Neural cell (in vitro differentiated cells): ENCODE measurements at regions not wholly inside any gene's neighbourhood (a gene's known extent, or its start where the extent isn't known, plus 50 kb on each side); places are given as distances from the start of the nearest gene placed in this dataset.

Experiments used
- H2AFZ ChIP-seq: fragments of 200-600, 300-800 bp; sonication (generic), shearing (Covaris generic); 2 replicates; pipeline ENCODE4 v1.6.0; 2014; ENCODE audit warnings: low read depth, mild to moderate bottlenecking, antibody characterized with exemption, low read length, moderate library complexity
- H3F3A ChIP-seq: fragments of 200-600 bp; shearing (Covaris generic); 2 replicates; pipeline ENCODE4 v1.6.1; 2016; ENCODE audit warnings: mild to moderate bottlenecking, moderate library complexity, mixed read lengths, antibody characterized with exemption, low read length; ENCODE audit not compliant: insufficient read depth, poor library complexity, severe bottlenecking
- H3K27ac ChIP-seq: fragments of 200-600, 300-800 bp; sonication (generic), shearing (Covaris generic); 2 replicates; pipeline ENCODE4 v1.5.1; 2014; ENCODE audit warnings: mild to moderate bottlenecking, low read length, moderate library complexity
- H3K27me3 ChIP-seq: fragments of 300-800, 200-600 bp; sonication (generic), shearing (Covaris generic); 2 replicates; pipeline ENCODE4 v1.6.0; 2014; ENCODE audit warnings: mild to moderate bottlenecking, low read depth, low read length, moderate library complexity; ENCODE audit not compliant: insufficient read depth
- H3K36me3 ChIP-seq: fragments of 300-800, 200-600 bp; sonication (generic), shearing (Covaris generic); 2 replicates; pipeline ENCODE4 v1.5.1; 2014; ENCODE audit warnings: mild to moderate bottlenecking, antibody characterized with exemption, low read length, moderate library complexity; ENCODE audit not compliant: insufficient read depth
- H3K4me2 ChIP-seq: fragments of 300-800, 200-600 bp; sonication (generic), shearing (Covaris generic); 2 replicates; pipeline ENCODE4 v1.6.0; 2014; ENCODE audit warnings: mild to moderate bottlenecking, low read length
- H3K4me3 ChIP-seq: fragments of 300-800, 200-600 bp; sonication (generic), shearing (Covaris generic); 2 replicates; pipeline ENCODE4 v1.5.1; 2014; ENCODE audit warnings: mild to moderate bottlenecking, low read length, moderate library complexity
- H3K79me2 ChIP-seq: fragments of 200-600 bp; shearing (Covaris generic); replicated peaks from 2 replicates; pipeline ENCODE4 v1.6.0; 2014; ENCODE audit warnings: mild to moderate bottlenecking, low read length, moderate library complexity; ENCODE audit not compliant: insufficient read depth
- H3K9ac ChIP-seq: fragments of 300-800, 200-600 bp; sonication (generic), shearing (Covaris generic); 2 replicates; pipeline ENCODE4 v1.6.1; 2016; ENCODE audit warnings: mild to moderate bottlenecking, low read length, mixed read lengths
- H3K9me2 ChIP-seq: fragments of 200-600 bp; shearing (Covaris generic); 2 replicates; pipeline ENCODE4 v1.6.1; 2016; ENCODE audit warnings: mild to moderate bottlenecking, low read length, mixed read lengths; ENCODE audit not compliant: insufficient read depth
- H3K9me3 ChIP-seq: fragments of 200-600, 300-800 bp; sonication (generic), shearing (Covaris generic); 2 replicates; pipeline ENCODE4 v1.6.1; 2016; ENCODE audit warnings: mild to moderate bottlenecking, mixed run types, low read length, moderate library complexity, mixed read lengths
- H4K20me1 ChIP-seq: fragments of 200-600 bp; shearing (Covaris generic); 2 replicates; pipeline ENCODE4 v1.6.1; 2016; ENCODE audit warnings: mild to moderate bottlenecking, mixed run types; ENCODE audit not compliant: insufficient read depth
- EP300 ChIP-seq: fragments of 450-650 bp; conservative IDR thresholded peaks from 2 replicates; pipeline ENCODE4 v1.6.1; 2014; ENCODE audit warnings: antibody characterized with exemption, mild to moderate bottlenecking, moderate library complexity; ENCODE audit not compliant: poor library complexity, severe bottlenecking
- EZH2 ChIP-seq: fragments of 200-600, 300-800 bp; shearing (Covaris generic), sonication (generic); IDR thresholded peaks from 2 replicates; pipeline ENCODE4 v1.6.1; 2014; ENCODE audit warnings: antibody characterized with exemption, low read length, borderline replicate concordance, mild to moderate bottlenecking; ENCODE audit not compliant: insufficient read depth, poor library complexity, severe bottlenecking
- MXI1 ChIP-seq: fragments of 450-650 bp; conservative IDR thresholded peaks from 2 replicates; pipeline ENCODE4 v1.6.1; 2014; ENCODE audit warnings: antibody characterized with exemption, mild to moderate bottlenecking; ENCODE audit not compliant: poor library complexity, severe bottlenecking
- POLR2AphosphoS5 ChIP-seq: IDR thresholded peaks from 2 replicates; pipeline ENCODE4 v1.6.1; 2012
- RAD21 ChIP-seq: fragments of 450-650 bp; conservative IDR thresholded peaks from 2 replicates; pipeline ENCODE4 v1.6.1; 2014; ENCODE audit warnings: antibody characterized with exemption, mild to moderate bottlenecking, moderate library complexity
- REST ChIP-seq: IDR thresholded peaks from 2 replicates; pipeline ENCODE4 v1.6.1; 2012; ENCODE audit warnings: borderline replicate concordance
- SMC3 ChIP-seq: fragments of 450-650 bp; conservative IDR thresholded peaks from 2 replicates; pipeline ENCODE4 v1.6.1; 2014; ENCODE audit warnings: antibody characterized with exemption, mild to moderate bottlenecking, moderate library complexity; ENCODE audit not compliant: poor library complexity
- TAF1 ChIP-seq: IDR thresholded peaks from 2 replicates; pipeline ENCODE4 v1.6.1; 2012; ENCODE audit warnings: low read depth
- TF ChIP-seq, protein P1 (sequence below): fragments of 450-650 bp; IDR thresholded peaks from 2 replicates; pipeline ENCODE4 v1.5.1; 2014; ENCODE audit warnings: antibody characterized with exemption, mild to moderate bottlenecking, moderate library complexity; ENCODE audit not compliant: poor library complexity, severe bottlenecking

GRCh38 chr22:48418831-48419230 is 1408.8 kb downstream of the BRD1 start:
- H4K20me1 ChIP-seq: no peaks in the 10 kb centered on the region

DNA sequence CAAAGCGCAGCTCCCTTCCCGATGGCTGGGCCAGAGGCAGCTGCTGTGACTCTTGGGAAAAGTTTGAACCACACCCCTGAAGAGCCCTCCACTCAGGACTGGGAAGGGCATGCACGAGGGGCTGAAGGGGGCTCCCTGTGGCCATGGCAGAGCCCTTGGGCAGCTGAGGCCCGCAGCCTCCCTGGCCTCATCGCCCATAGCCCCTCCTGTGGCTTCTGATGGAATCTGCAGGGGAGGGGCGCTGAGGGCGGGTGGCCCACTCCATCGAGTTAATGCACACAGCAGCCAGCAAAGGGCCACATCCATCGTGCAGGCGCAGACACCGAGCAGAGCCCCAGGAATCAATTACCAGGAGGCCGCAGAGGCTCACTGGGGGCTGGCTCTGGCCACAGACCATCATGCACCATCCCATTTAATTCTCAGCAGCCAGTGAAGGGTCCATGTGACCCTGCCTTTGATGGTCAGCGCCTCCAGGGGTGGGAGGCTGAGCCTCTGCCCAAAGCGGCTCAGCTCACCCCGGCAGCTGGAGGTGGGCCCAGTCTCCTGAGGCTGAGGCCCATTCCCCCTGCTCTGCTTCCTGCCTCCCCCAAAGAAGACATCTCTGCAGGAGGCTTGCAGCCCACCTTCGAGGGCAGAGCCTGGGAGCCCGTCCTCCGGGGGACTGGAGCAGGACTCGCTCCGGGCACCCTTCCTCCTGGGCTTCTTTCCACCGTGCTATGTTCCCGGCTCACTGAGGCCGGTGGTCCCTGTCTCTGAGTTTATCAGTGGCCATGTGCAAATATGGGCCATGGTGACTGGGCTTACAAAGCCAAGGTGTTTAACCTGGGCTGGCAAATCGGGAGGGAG is 1410.2 kb downstream of the BRD1 start:
- Histone ChIP-seq H3K79me2 (no peaks in the 10 kb centered on the region), H3K4me3 (no peak overlapping the region), H3K9ac (no peak overlapping the region), H4K20me1 (no peaks in the 10 kb centered on the region), H3K27ac (no peak overlapping the region), H3K9me2 (no peaks in the 10 kb centered on the region), H3K4me2 (no peak overlapping the region), H3F3A (no peaks in the 10 kb centered on the region), H3K36me3 (no peaks in the 10 kb centered on the region), H2AFZ (no peak overlapping the region), H3K27me3 (no peaks in the 10 kb centered on the region), H3K9me3 (no peaks in the 10 kb centered on the region)
- TF ChIP-seq MXI1 (no peak), RAD21 (no peak), EP300 (no peak), REST (no peak), POLR2AphosphoS5 (no peak)
- TF ChIP-seq, protein P1, sequence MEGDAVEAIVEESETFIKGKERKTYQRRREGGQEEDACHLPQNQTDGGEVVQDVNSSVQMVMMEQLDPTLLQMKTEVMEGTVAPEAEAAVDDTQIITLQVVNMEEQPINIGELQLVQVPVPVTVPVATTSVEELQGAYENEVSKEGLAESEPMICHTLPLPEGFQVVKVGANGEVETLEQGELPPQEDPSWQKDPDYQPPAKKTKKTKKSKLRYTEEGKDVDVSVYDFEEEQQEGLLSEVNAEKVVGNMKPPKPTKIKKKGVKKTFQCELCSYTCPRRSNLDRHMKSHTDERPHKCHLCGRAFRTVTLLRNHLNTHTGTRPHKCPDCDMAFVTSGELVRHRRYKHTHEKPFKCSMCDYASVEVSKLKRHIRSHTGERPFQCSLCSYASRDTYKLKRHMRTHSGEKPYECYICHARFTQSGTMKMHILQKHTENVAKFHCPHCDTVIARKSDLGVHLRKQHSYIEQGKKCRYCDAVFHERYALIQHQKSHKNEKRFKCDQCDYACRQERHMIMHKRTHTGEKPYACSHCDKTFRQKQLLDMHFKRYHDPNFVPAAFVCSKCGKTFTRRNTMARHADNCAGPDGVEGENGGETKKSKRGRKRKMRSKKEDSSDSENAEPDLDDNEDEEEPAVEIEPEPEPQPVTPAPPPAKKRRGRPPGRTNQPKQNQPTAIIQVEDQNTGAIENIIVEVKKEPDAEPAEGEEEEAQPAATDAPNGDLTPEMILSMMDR: no peak

More at GRCh38 chr22:48418831-48419230, 1408.8 kb downstream of the BRD1 start:
- no peaks in the 10 kb centered on the region for H3K27me3 ChIP-seq
- no peak for TF ChIP-seq TAF1
- TF ChIP-seq EZH2: no peak
- TF ChIP-seq SMC3: no peak
- no peak for TF ChIP-seq MXI1
- no peak for TF ChIP-seq POLR2AphosphoS5
- TF ChIP-seq REST: no peak
- TF ChIP-seq RAD21: no peak
- no peak for TF ChIP-seq EP300
- TF ChIP-seq, protein P1: no peak
- no peak overlapping the region for H3K4me3 ChIP-seq
- H3K27ac ChIP-seq: no peak overlapping the region
- no peaks in the 10 kb centered on the region for H3F3A ChIP-seq
- no peaks in the 10 kb centered on the region for H3K9me2 ChIP-seq
- H3K4me2 ChIP-seq: no peak overlapping the region
- no peak overlapping the region for H2AFZ ChIP-seq
- no peak overlapping the region for H3K9ac ChIP-seq
- no peaks in the 10 kb centered on the region for H3K79me2 ChIP-seq
- no peaks in the 10 kb centered on the region for H3K9me3 ChIP-seq
- no peaks in the 10 kb centered on the region for H3K36me3 ChIP-seq
